Vagina (tissue), 2 donors: ENCODE measurements at regions not wholly inside any gene's neighbourhood (a gene's known extent, or its start where the extent isn't known, plus 50 kb on each side); places are given as distances from the start of the nearest gene placed in this dataset.

Experiments
- DNase-seq, 2 donors: peaks; one replicate each; pipeline ENCODE4 v3.0.0-alpha.2; 2017; ENCODE audit errors: extremely low spot score in 2 of 2
- H3K27ac ChIP-seq: fragments of 200-600 bp; sonication (generic); one replicate; pipeline ENCODE4 v1.5.1; 2019
- H3K27me3 ChIP-seq: fragments of 200-600 bp; sonication (generic); one replicate; pipeline ENCODE4 v1.5.1; 2019
- H3K36me3 ChIP-seq, 2 donors: fragments of 200-600 bp; sonication (generic); one replicate each; pipeline ENCODE4 v1.5.1; 2017 to 2019
- H3K4me1 ChIP-seq: fragments of 200-600 bp; sonication (generic); one replicate; pipeline ENCODE4 v1.5.1; 2019
- H3K4me3 ChIP-seq, 2 donors: fragments of 200-600 bp; sonication (generic); 1 replicate in 1 of 2; 2 replicates in 1 of 2; pipeline ENCODE4 v1.5.1; 2016 to 2019
- H3K9me3 ChIP-seq: fragments of 200-600 bp; sonication (generic); one replicate; pipeline ENCODE4 v1.5.1; 2019
- POLR2A ChIP-seq, 2 donors: fragments of 450-650 bp; IDR thresholded peaks; one replicate each; pipeline ENCODE4 v1.6.1; 2017; ENCODE audit warnings: antibody characterized with exemption in 2 of 2, mild to moderate bottlenecking in 2 of 2, moderate library complexity in 2 of 2
- POLR2AphosphoS5 ChIP-seq, 2 donors: sonication (generic); formaldehyde crosslinking; IDR thresholded peaks; one replicate each; pipeline ENCODE4 v1.9.0; 2017; ENCODE audit warnings: antibody characterized with exemption in 2 of 2, mild to moderate bottlenecking in 2 of 2, low read depth in 1 of 2; ENCODE audit not compliant: insufficient read depth in 1 of 2
- intact Hi-C: fragments of 100-400 bp; cut with DNase I; formaldehyde crosslinking; loops from one replicate; pipeline ENCODE4 v1.15.1; 2023
- TF ChIP-seq, protein P1 (sequence below), 3 experiments: fragments of 450-650 bp in 2 of 3; fragments of 200-600 bp in 1 of 3; sonication (generic) in 1 of 3; IDR thresholded peaks; one replicate each; pipeline ENCODE4 v1.5.1; 2017 to 2019; ENCODE audit warnings: antibody characterized with exemption in 3 of 3, mild to moderate bottlenecking in 2 of 3, moderate library complexity in 2 of 3

GRCh38 chr5:106732624-106733023 lies 938.1 kb downstream of the EFNA5 start:
- H3K4me1 ChIP-seq, result no peaks in the 10 kb centered on the region
- no peaks in the 10 kb centered on the region for H3K27me3 ChIP-seq
- no peaks in the 10 kb centered on the region for H3K9me3 ChIP-seq
- H3K4me3 ChIP-seq, result no peak overlapping the region
- no peak overlapping the region for H3K27ac ChIP-seq
- TF ChIP-seq POLR2AphosphoS5 (IDR thresholded peaks at IDR 0.05; ENCODE audit: insufficient read depth in 1 of 2, low read depth in 1 of 2) (no peak), POLR2A (IDR thresholded peaks at IDR 0.05) (no peak)
- TF ChIP-seq, protein P1, sequence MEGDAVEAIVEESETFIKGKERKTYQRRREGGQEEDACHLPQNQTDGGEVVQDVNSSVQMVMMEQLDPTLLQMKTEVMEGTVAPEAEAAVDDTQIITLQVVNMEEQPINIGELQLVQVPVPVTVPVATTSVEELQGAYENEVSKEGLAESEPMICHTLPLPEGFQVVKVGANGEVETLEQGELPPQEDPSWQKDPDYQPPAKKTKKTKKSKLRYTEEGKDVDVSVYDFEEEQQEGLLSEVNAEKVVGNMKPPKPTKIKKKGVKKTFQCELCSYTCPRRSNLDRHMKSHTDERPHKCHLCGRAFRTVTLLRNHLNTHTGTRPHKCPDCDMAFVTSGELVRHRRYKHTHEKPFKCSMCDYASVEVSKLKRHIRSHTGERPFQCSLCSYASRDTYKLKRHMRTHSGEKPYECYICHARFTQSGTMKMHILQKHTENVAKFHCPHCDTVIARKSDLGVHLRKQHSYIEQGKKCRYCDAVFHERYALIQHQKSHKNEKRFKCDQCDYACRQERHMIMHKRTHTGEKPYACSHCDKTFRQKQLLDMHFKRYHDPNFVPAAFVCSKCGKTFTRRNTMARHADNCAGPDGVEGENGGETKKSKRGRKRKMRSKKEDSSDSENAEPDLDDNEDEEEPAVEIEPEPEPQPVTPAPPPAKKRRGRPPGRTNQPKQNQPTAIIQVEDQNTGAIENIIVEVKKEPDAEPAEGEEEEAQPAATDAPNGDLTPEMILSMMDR (IDR thresholded peaks at IDR 0.05), result no peak
- H3K36me3 ChIP-seq, result no peaks in the 10 kb centered on the region
- DNase-seq, result no peak
- intact Hi-C loops, result no loop called here

DNA sequence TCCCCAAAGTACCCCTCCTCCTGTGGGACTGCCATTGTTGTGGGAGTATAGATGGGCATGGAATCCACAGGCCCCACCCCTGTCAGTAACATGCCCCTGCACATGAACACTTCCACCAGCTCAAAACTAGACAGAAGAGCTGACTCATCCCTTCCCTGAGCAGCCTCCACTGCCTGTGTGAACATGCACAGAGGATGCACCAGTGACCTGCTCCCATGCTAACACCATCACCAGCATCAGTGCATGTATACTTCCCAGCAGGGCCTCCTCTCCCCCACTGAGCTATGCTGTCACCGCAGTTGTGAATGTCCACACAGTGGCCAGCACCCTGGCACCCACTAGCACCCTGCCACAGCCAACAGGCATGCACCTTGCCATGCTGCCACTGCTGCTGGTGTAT lies 939.8 kb downstream of the EFNA5 start:
- TF ChIP-seq POLR2A (IDR thresholded peaks at IDR 0.05) (no peak), POLR2AphosphoS5 (IDR thresholded peaks at IDR 0.05; ENCODE audit: insufficient read depth in 1 of 2, low read depth in 1 of 2) (no peak)
- TF ChIP-seq, protein P1 (IDR thresholded peaks at IDR 0.05), result no peak
- no peaks in the 10 kb centered on the region for H3K9me3 ChIP-seq
- no peak for DNase-seq
- H3K4me1 ChIP-seq, result no peaks in the 10 kb centered on the region
- intact Hi-C loops, result no loop called here
- H3K36me3 ChIP-seq, result no peaks in the 10 kb centered on the region
- H3K27ac ChIP-seq, result no peak overlapping the region
- H3K4me3 ChIP-seq, result no peak overlapping the region
- H3K27me3 ChIP-seq, result no peaks in the 10 kb centered on the region

DNA sequence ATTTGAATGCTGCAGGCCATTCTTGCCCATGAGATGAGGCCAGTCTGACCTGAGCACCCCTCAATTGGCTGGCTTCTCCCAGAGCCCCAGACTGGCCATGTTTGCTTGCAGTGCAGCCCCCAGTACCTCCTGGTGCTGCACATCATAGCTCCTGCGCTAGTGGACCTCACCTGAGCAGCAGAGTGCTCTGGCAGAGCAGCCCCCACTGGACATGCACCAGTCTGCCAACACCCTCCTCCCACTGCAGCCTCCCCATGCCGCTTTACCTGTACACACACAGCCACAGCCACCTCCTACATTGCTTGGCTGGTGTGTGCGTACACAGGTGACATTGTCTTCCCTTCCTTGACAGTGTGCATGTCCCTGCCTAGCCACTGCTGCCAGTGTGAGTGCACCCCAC lies 940.2 kb downstream of the EFNA5 start:
- TF ChIP-seq, protein P1 (IDR thresholded peaks at IDR 0.05), result no peak
- TF ChIP-seq POLR2A (IDR thresholded peaks at IDR 0.05) (no peak), POLR2AphosphoS5 (IDR thresholded peaks at IDR 0.05; ENCODE audit: insufficient read depth in 1 of 2, low read depth in 1 of 2) (no peak)
- no peak for DNase-seq
- no peak overlapping the region for H3K27ac ChIP-seq
- no peaks in the 10 kb centered on the region for H3K9me3 ChIP-seq
- no peaks in the 10 kb centered on the region for H3K4me1 ChIP-seq
- intact Hi-C loops, result no loop called here
- no peak overlapping the region for H3K4me3 ChIP-seq
- no peaks in the 10 kb centered on the region for H3K27me3 ChIP-seq
- no peaks in the 10 kb centered on the region for H3K36me3 ChIP-seq

- no peak for TF ChIP-seq POLR2AphosphoS5 (IDR thresholded peaks at IDR 0.05; ENCODE audit: insufficient read depth in 1 of 2, low read depth in 1 of 2)
- TF ChIP-seq, protein P1 (IDR thresholded peaks at IDR 0.05), result no peak
- no peak for TF ChIP-seq POLR2A (IDR thresholded peaks at IDR 0.05)
- Histone ChIP-seq H3K27ac (no peak overlapping the region), H3K9me3 (no peaks in the 10 kb centered on the region), H3K36me3 (no peaks in the 10 kb centered on the region), H3K4me1 (no peaks in the 10 kb centered on the region), H3K4me3 (no peak overlapping the region), H3K27me3 (no peaks in the 10 kb centered on the region)
- DNase-seq, result no peak
- intact Hi-C loops, result no loop called here
Measured at GRCh38 chr5:106728208-106728607, 942.5 kb downstream of the EFNA5 start.

- no peaks in the 10 kb centered on the region for H3K36me3 ChIP-seq
- no peak overlapping the region for H3K4me3 ChIP-seq
- intact Hi-C loops, result no loop called here
- TF ChIP-seq POLR2AphosphoS5 (IDR thresholded peaks at IDR 0.05; ENCODE audit: insufficient read depth in 1 of 2, low read depth in 1 of 2) (no peak), POLR2A (IDR thresholded peaks at IDR 0.05) (no peak)
- TF ChIP-seq, protein P1 (IDR thresholded peaks at IDR 0.05), result no peak
- no peaks in the 10 kb centered on the region for H3K4me1 ChIP-seq
- H3K27ac ChIP-seq, result no peak overlapping the region
- no peaks in the 10 kb centered on the region for H3K9me3 ChIP-seq
- no peaks in the 10 kb centered on the region for H3K27me3 ChIP-seq
- DNase-seq, result no peak
Measured at GRCh38 chr5:106727071-106727470, 943.7 kb downstream of the EFNA5 start.
